Naive B cell (primary cell): ENCODE measurements at regions not wholly inside any gene's neighbourhood (a gene's known extent, or its start where the extent isn't known, plus 50 kb on each side); places are given as distances from the start of the nearest gene placed in this dataset.
A peak's percentile ranks its signal among the peaks of the same experiment; 100 is the strongest.

Experiments used
- ATAC-seq, 2 donors: fragments of 150-1000 bp; cut with Tn5 transposase; 2 replicates each; pipeline ENCODE4 v1.10.0; 2021; ENCODE audit warnings: low read depth in 2 of 2, mild to moderate bottlenecking in 2 of 2, moderate library complexity in 2 of 2
- DNase-seq: peaks from one replicate; pipeline ENCODE4 v3.0.0; 2022
- H3K27ac Mint-ChIP-seq, 6 donors: one replicate each; pipeline ENCODE4 v1.8.0; 2020 to 2022; ENCODE audit warnings: mild to moderate bottlenecking in 6 of 6, mixed read lengths in 6 of 6, moderate library complexity in 5 of 6, inconsistent platforms in 2 of 6
- H3K27me3 Mint-ChIP-seq, 3 donors: one replicate each; pipeline ENCODE4 v1.8.0; 2021 to 2022; ENCODE audit warnings: mixed read lengths in 3 of 3, mild to moderate bottlenecking in 1 of 3
- H3K36me3 Mint-ChIP-seq, 2 donors: one replicate each; pipeline ENCODE4 v1.8.0; 2020 to 2022; ENCODE audit warnings: mixed read lengths in 2 of 2, inconsistent platforms in 1 of 2, mild to moderate bottlenecking in 1 of 2
- H3K4me1 Mint-ChIP-seq, 3 donors: one replicate each; pipeline ENCODE4 v1.8.0; 2020 to 2022; ENCODE audit warnings: mixed read lengths in 3 of 3, inconsistent platforms in 1 of 3, mild to moderate bottlenecking in 1 of 3, moderate library complexity in 1 of 3
- H3K4me3 Mint-ChIP-seq, 8 donors: one replicate each; pipeline ENCODE4 v1.8.0; 2020 to 2022; ENCODE audit warnings: mild to moderate bottlenecking in 8 of 8, mixed read lengths in 8 of 8, moderate library complexity in 8 of 8, inconsistent platforms in 2 of 8
- H3K9me3 Mint-ChIP-seq, 7 donors: one replicate each; pipeline ENCODE4 v1.8.0; 2020 to 2022; ENCODE audit warnings: mixed read lengths in 7 of 7, mild to moderate bottlenecking in 5 of 7, inconsistent platforms in 2 of 7, moderate library complexity in 1 of 7

DNA sequence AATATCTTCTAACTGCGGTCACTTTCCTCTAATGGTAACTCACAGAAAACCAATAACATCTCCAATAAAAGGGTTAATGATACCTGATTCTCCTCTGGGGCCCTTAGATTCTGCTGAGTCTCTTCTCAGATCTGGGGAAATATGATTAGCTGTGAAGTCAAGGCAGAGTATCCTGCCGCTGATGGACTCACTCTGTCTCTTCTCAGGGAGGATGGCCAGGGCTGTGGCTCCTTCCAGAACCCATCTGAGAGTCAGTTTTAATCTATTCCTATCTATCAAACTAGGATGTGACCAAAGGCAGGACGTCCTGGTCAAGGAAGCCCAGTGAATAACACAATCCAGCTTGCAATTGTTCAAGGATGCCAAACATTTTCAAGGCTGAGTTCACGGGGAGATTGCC is 109.8 kb downstream of the SLC10A2 start:
- DNase-seq (no peak), ATAC-seq (no peak)
- Mint-ChIP-seq H3K27ac (no peak overlapping the region), H3K27me3 (peaks cover 0 to 9% (median 0%) of the 10 kb centered on the region in 3 donors), H3K9me3 (peaks cover 0 to 3% (median 0%) of the 10 kb centered on the region in 7 donors), H3K4me3 (no peak overlapping the region), H3K4me1 (peaks cover 0 to 10% (median 4%) of the 10 kb centered on the region in 3 donors), H3K36me3 (no peaks in the 10 kb centered on the region)

DNA sequence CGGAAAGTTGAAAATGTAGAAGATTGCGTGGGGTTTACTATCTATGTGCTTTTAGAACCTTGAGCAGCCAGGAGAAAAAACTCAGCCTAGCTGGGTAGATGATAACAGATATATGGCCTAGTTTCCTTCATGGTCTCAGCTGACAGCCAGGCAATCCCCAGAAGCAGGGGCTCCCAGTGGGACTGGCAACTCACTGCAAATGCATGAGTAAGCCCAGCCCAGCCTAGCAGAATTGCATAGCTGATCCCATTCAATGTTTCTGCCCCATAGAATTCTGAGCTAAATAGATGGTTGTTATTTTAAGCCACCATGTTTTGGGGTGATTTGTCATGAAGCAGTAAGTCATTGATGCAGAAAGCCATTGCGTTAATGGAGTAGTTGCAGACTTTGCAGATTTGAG is 108.5 kb downstream of the ERCC5 start:
- Mint-ChIP-seq H3K4me3 (no peak overlapping the region), H3K27me3 (peaks cover 0 to 5% (median 0%) of the 10 kb centered on the region in 3 donors), H3K4me1 (peaks cover 0 to 3% (median 0%) of the 10 kb centered on the region in 3 donors), H3K27ac (no peak overlapping the region), H3K9me3 (no peaks in the 10 kb centered on the region), H3K36me3 (no peaks in the 10 kb centered on the region)
- no peak for ATAC-seq
- no peak for DNase-seq

DNA sequence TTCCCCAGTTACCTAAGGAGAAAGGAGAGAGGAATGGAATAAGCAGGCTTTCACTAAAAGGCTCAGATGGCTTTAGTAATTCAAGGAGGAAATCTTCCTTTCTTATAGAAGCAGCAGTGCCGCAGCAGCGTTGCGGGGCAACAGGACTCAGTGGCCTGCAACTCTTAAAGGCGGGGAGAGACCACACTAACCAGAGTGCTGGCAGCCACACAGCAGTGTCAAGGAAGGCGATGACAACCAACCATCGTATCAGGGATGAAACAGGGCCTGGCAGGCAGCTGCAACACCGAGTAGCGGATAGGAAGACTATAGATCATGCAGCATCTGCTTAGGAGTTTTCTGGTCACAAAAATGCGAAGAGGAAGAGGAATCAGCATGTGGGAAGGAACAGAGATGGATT is 106.0 kb downstream of the ERCC5 start:
- ATAC-seq (no peak), DNase-seq (no peak)
- Mint-ChIP-seq H3K4me1 (peaks cover 0 to 3% (median 0%) of the 10 kb centered on the region in 3 donors), H3K36me3 (no peaks in the 10 kb centered on the region), H3K27ac (peak overlapping the region in 2 of 6 donors; percentile 12 to 74), H3K4me3 (peak overlapping the region in 1 of 8 donors; percentile 9), H3K27me3 (peaks cover 0 to 5% (median 0%) of the 10 kb centered on the region in 3 donors), H3K9me3 (no peaks in the 10 kb centered on the region)

DNA sequence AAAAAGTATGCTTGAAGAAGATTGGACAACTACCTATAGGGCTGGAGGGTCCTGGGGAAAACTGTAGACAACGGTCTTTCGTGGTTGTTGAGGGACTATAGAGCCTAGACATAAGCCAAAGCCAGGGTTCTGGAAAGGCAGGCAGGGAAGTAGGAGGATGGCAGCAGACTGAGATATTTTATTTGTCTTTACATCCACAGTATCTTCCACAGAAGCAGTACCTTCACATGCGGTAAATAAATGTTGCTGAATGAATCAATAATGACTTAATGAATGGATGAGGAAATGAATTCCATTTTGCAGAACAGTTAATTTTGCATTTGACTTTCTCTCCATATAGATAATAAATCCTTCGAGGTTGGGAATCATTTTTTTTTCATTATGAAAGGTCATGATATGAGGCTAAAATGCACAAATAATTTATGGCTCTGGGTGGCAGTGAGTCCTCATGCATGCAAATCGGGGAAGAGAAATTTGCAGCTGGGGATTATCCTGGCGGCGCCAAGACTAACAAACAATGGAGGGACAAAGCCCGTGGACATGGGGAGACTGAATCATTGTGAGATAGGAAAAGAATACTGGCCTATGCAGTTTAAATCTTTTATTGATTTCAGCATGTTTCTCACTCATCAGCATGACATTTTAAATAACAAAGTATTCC is 102.0 kb downstream of the ERCC5 start:
- Mint-ChIP-seq H3K4me3 (no peak overlapping the region), H3K27ac (no peak overlapping the region), H3K27me3 (peaks cover 0 to 5% (median 0%) of the 10 kb centered on the region in 3 donors), H3K9me3 (peaks cover 0 to 5% (median 2%) of the 10 kb centered on the region in 7 donors), H3K4me1 (peaks cover 0 to 8% (median 0%) of the 10 kb centered on the region in 3 donors), H3K36me3 (no peaks in the 10 kb centered on the region)
- ATAC-seq (no peak), DNase-seq (no peak)

DNA sequence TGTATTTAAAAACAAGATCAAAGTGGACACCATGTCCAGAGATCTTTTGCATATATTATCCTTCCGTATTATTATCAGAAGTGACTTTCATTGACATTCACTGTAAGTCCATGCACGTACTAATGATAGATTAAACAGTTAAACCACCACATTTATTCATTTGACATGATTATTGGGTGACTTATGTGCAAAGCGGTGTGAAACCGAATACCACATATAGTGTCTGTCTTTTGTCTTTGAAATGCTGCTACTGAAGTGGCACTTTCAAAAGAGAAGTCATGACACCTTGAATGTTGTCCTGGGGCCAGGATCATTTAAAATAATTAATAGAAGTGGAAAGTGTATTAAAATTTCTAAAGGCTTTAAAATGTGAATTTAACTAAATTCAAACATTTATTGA is 100.1 kb downstream of the ERCC5 start:
- Mint-ChIP-seq H3K4me1 (peaks cover 0 to 8% (median 0%) of the 10 kb centered on the region in 3 donors), H3K4me3 (no peak overlapping the region), H3K9me3 (peaks cover 2 to 18% (median 10%) of the 10 kb centered on the region in 7 donors), H3K36me3 (no peaks in the 10 kb centered on the region), H3K27ac (no peak overlapping the region), H3K27me3 (no peaks in the 10 kb centered on the region)
- DNase-seq (no peak), ATAC-seq (no peak)

DNA sequence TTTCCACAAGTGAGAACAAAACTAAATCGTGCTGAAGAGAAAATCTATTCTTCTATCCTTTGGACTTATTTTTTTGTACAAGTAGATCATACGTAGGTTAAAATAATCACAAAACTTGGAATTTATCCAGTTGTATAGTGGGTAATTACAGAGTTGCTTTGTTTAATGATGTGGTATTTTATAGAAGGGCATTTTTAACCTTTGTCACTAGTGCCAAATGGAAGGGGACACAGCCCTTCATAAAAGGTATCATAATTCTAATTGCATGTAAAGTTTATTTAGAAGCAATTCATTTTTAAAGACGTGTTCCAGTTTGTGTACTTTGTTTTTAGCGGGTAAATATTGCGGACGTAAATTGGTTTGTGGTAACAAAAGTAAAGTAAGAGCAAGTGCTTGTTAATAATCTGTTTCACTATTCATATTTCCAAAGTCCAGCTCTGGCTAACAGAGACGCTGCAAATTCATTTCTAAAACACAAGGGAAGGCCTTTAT is 99.5 kb downstream of the ERCC5 start:
- DNase-seq (no peak), ATAC-seq (no peak)
- Mint-ChIP-seq H3K4me3 (no peak overlapping the region), H3K9me3 (peaks cover 6 to 18% (median 10%) of the 10 kb centered on the region in 7 donors), H3K27me3 (peaks cover 0 to under 1% (median 0%) of the 10 kb centered on the region in 3 donors), H3K36me3 (peaks cover 0 to 1% of the 10 kb centered on the region in 2 donors), H3K27ac (no peak overlapping the region), H3K4me1 (peaks cover 0 to 8% (median 0%) of the 10 kb centered on the region in 3 donors)

DNA sequence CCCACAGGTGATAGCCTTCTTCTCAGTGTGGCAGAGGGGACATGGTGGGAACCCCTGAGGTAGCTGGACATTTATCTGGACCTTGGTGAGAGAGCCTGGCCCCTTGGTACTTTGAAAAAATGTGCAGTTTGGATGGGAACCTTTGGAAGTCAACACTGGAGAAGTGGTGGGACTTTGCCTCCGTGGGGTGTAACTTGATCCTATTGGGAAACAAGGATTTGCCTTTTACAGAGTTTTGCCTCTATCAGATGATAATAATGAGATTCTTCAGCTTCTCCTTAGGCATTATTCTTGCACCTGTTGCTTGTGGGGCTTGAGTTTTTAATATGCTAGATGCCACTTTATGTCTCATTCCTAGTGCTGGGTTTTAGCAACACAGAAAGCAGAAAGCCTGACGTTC is 99.0 kb downstream of the ERCC5 start:
- Mint-ChIP-seq H3K27me3 (peaks cover 0 to 5% (median 0%) of the 10 kb centered on the region in 3 donors), H3K4me3 (no peak overlapping the region), H3K27ac (no peak overlapping the region), H3K36me3 (peaks cover 0 to 7% of the 10 kb centered on the region in 2 donors), H3K4me1 (peaks cover 0 to 8% (median 0%) of the 10 kb centered on the region in 3 donors), H3K9me3 (peaks cover 8 to 18% (median 12%) of the 10 kb centered on the region in 7 donors)
- ATAC-seq = no peak
- no peak for DNase-seq

DNA sequence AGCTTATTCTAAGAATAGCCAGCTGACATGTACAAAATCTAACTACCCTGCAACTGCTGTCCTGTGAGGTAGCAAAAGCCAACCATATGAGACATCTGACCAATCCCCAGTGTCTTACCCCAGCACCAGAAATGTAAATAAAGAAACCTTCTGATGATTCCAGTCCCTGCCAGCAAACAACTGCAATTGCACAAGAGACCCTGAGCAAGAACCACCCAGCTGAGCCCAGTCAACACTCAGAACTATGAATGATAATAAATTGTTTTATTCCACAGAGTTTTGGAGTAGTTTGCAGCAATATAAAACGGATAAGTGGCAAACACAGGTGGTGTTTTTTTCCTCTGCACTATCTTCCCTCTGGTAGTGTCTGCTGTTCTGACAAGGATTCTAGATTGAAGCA is 94.9 kb downstream of the ERCC5 start:
- H3K27me3 Mint-ChIP-seq = peaks cover 0 to 5% (median 0%) of the 10 kb centered on the region in 3 donors

DNA sequence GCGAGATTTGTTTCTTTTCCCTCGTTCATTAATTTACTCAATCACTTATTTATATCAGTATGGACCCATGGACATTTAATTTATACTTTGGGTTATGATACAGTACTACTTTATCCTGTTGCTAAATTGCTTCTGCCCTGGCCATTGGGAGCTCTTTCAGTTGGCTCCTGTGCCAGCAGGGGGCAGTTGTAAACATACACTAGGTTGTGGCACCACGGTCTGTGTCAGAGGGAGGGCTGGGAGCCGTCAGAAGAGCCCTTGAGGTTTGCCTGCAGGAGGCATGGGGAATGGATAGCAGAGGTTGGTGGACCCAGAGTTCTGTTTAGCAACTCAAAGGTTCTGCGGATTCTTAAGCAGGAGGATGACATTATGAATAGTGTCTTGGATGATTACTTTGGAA is 94.3 kb downstream of the ERCC5 start:
- H3K27ac Mint-ChIP-seq = peak overlapping the region in 1 of 6 donors; percentile 51
- no peak overlapping the region for H3K4me3 Mint-ChIP-seq
- ATAC-seq (no peak), DNase-seq (no peak)
- H3K27me3 Mint-ChIP-seq = peaks cover 0 to 5% (median 0%) of the 10 kb centered on the region in 3 donors
- H3K9me3 Mint-ChIP-seq = peaks cover 8 to 21% (median 12%) of the 10 kb centered on the region in 7 donors
- H3K4me1 Mint-ChIP-seq = peaks cover 0 to 8% (median 3%) of the 10 kb centered on the region in 3 donors
- H3K36me3 Mint-ChIP-seq = peaks cover 0 to 7% of the 10 kb centered on the region in 2 donors

More for the DNA sequence above, 94.9 kb downstream of the ERCC5 start:
- DNase-seq (no peak), ATAC-seq (no peak)
- H3K36me3 Mint-ChIP-seq = peaks cover 0 to 7% of the 10 kb centered on the region in 2 donors
- no peak overlapping the region for H3K4me3 Mint-ChIP-seq
- peaks cover 0 to 8% (median 3%) of the 10 kb centered on the region in 3 donors for H3K4me1 Mint-ChIP-seq
- peaks cover 8 to 21% (median 12%) of the 10 kb centered on the region in 7 donors for H3K9me3 Mint-ChIP-seq
- H3K27ac Mint-ChIP-seq = no peak overlapping the region

DNA sequence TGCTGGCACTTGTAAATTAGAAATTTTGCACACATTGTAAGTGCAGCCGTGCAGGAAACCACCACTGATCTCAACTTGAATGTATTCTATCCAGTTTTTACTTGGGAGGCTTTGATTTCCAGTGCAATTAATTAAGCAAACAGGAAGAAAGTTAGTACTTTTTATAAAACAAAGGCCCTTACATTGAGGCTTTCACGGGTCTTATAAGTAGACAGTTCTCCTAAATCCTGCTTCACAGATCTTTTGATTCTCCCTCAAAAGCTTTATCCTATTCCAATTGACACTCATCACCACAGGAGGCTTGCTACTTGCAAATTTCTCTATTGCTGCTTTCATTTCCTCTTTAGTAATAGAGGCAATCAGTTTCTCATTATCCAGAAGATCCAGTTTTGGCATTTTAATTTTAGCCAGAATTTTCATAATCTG is 90.1 kb downstream of the ERCC5 start:
- ATAC-seq = no peak
- Mint-ChIP-seq H3K4me3 (no peak overlapping the region), H3K27me3 (peaks cover 0 to 5% (median 0%) of the 10 kb centered on the region in 3 donors), H3K27ac (no peak overlapping the region), H3K9me3 (peaks cover 0 to 7% (median 3%) of the 10 kb centered on the region in 7 donors), H3K4me1 (peaks cover 0 to 3% (median 0%) of the 10 kb centered on the region in 3 donors), H3K36me3 (peaks cover 0 to 7% of the 10 kb centered on the region in 2 donors)
- DNase-seq = no peak

DNA sequence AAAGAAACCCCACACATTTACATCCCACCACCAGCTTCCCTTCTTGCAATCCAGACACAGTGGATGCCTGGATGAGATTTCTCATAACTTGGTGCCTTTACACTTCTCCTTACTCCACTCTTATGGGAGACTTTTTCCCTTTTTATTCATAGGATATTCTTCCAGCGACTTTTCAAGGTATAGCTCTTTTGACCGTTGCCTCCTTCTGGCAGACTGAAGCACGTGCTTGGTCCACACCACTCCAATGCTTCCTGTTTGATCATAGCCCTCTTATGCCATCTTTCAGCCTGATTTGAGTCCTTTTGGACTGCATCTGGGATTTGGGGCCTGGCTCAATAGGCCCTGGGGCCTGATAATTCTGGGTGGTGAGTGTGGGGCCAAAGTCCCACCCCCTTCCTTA is 87.7 kb downstream of the ERCC5 start:
- Mint-ChIP-seq H3K4me1 (peaks cover 0 to 6% (median 3%) of the 10 kb centered on the region in 3 donors), H3K27me3 (peaks cover 0 to 6% (median 0%) of the 10 kb centered on the region in 3 donors), H3K9me3 (peaks cover 0 to 2% (median 0%) of the 10 kb centered on the region in 7 donors), H3K4me3 (peak overlapping the region in 1 of 8 donors; percentile 57), H3K27ac (no peak overlapping the region), H3K36me3 (no peaks in the 10 kb centered on the region)
- no peak for ATAC-seq
- no peak for DNase-seq

DNA sequence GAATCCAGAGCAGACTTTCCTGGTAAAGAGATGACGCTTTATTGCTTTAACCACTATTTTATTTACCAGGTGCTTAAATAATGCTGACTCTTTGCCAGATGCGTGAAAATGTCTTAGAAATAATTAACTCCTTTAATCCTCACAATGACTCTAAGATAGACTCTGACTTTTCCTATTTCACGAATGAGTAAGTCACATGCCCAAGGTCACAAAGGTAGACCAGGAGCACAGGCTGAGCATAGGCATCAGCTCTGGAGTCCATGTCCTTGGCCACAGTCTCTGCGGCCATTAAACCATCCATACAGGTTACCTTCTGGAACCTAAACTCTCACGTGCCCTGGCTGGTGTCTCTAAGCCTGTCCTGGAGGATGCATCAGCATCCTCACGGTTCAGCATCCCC is 87.3 kb downstream of the ERCC5 start:
- peaks cover 0 to under 1% of the 10 kb centered on the region in 2 donors for H3K36me3 Mint-ChIP-seq
- H3K9me3 Mint-ChIP-seq = no peaks in the 10 kb centered on the region
- no peak overlapping the region for H3K4me3 Mint-ChIP-seq
- no peak for ATAC-seq
- DNase-seq = no peak
- peak overlapping the region in 1 of 6 donors; percentile 46 for H3K27ac Mint-ChIP-seq
- peaks cover 0 to 6% (median 3%) of the 10 kb centered on the region in 3 donors for H3K4me1 Mint-ChIP-seq
- peaks cover 0 to 6% (median under 1%) of the 10 kb centered on the region in 3 donors for H3K27me3 Mint-ChIP-seq

DNA sequence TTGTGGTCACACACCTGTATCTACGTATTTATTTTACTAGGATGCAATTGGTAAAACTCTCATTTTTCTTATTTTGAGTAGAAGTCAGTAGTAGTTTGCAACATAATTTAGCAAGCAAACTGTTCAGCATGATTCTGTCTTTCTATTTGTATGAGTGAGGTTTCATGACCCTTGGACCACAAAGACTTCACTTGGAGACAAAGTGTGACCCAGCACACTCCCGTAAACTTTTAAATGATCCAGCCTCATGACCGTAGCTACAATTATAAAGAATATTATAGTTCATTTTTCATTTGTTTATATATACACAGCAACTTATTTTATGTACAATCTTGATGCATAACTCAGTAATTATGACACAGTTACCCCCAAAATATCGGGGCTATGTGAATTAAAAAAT is 86.5 kb downstream of the ERCC5 start:
- ATAC-seq (no peak), DNase-seq (no peak)
- H3K27me3 Mint-ChIP-seq = peaks cover 4 to 12% (median 8%) of the 10 kb centered on the region in 3 donors
- peaks cover 0 to 8% of the 10 kb centered on the region in 2 donors for H3K36me3 Mint-ChIP-seq
- H3K4me1 Mint-ChIP-seq = peaks cover 0 to 6% (median 3%) of the 10 kb centered on the region in 3 donors
- H3K9me3 Mint-ChIP-seq = peaks cover 0 to 5% (median 5%) of the 10 kb centered on the region in 7 donors
- H3K4me3 Mint-ChIP-seq = no peak overlapping the region
- H3K27ac Mint-ChIP-seq = no peak overlapping the region

DNA sequence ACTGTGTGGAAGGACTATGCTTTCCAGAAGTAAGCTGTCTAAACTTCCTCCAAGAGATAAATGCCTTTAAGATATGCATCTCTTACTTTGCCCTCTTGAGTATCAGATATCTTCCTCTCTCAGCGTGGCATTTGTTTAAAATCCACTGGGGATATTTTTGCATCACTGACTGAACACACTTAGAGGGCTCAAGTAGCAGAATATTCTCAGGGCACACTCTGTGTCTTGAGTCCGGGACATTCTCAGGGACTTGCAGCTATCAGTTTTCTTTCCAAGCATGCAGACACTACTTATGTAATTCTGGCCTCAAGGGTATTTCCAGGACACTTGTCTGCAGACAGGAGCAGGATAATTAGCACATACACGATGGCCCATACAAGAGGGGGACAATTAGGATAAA is 84.7 kb downstream of the ERCC5 start:
- H3K36me3 Mint-ChIP-seq = peaks cover 0 to 19% of the 10 kb centered on the region in 2 donors
- H3K4me3 Mint-ChIP-seq = no peak overlapping the region
- ATAC-seq (no peak), DNase-seq (no peak)
- no peak overlapping the region for H3K27ac Mint-ChIP-seq
- peaks cover 0 to 6% (median 0%) of the 10 kb centered on the region in 3 donors for H3K4me1 Mint-ChIP-seq
- peaks cover 4 to 12% (median 8%) of the 10 kb centered on the region in 3 donors for H3K27me3 Mint-ChIP-seq
- peaks cover 7 to 22% (median 13%) of the 10 kb centered on the region in 7 donors for H3K9me3 Mint-ChIP-seq
